HCT116 (cell line): ENCODE measurements at regions not wholly inside any gene's neighbourhood (a gene's known extent, or its start where the extent isn't known, plus 50 kb on each side); places are given as distances from the start of the nearest gene placed in this dataset.

Experiments used
- ATAC-seq: fragments of 200-7000 bp; cut with Tn5 transposase; 2 replicates; pipeline ENCODE4 v1.9.1; 2020; ENCODE audit warnings: mild to moderate bottlenecking, moderate library complexity
- BruUV-seq: library from RNA; stranded (reverse); fragments of 400-500 nt; replicated peaks from 2 replicates; lab custom pipeline; 2021; lab: Mats Ljungman, UMichigan
- CTCF ChIA-PET: fragments of 300-600 bp; sonication (Branson Sonifier 250); formaldehyde crosslinking; loops from one replicate; lab custom pipeline; 2021; ENCODE audit warnings: antibody characterized with exemption; lab: Charles Lee
- POLR2A ChIA-PET: fragments of 300-600, 350-600 bp; sonication (Branson Sonifier 250); formaldehyde crosslinking; loops from one replicate; lab custom pipeline; 2021; ENCODE audit warnings: antibody characterized with exemption; lab: Charles Lee
- RAD21 ChIA-PET, 2 experiments: fragments of 300-600 bp; sonication (Branson Sonifier 250); formaldehyde crosslinking; loops; one replicate each; lab custom pipeline; 2023; ENCODE audit warnings: low total read pairs in 2 of 2; ENCODE audit not compliant: uncharacterized antibody in 2 of 2, unreplicated experiment in 2 of 2, low non-redundant PET in 1 of 2; lab: Charles Lee
- DNase-seq: peaks from one replicate; pipeline ENCODE4 v3.0.0-alpha.2; 2010; ENCODE audit warnings: low read depth, low spot score
- H2AFZ ChIP-seq: fragments of 200-600 bp; shearing (Covaris generic), sonication (generic); 2 replicates; pipeline ENCODE4 v1.6.1; 2017; ENCODE audit warnings: low read depth, mixed run types, mixed read lengths, antibody characterized with exemption, low read length; ENCODE audit not compliant: poor library complexity, severe bottlenecking
- H3K27ac ChIP-seq: 2 replicates; pipeline ENCODE4 v1.5.1; 2012; ENCODE audit warnings: low read depth, low read length
- H3K27me3 ChIP-seq: fragments of 200-600 bp; sonication (generic); 2 replicates; pipeline ENCODE4 v1.6.1; 2016; ENCODE audit warnings: mixed run types, low read length, mixed read lengths; ENCODE audit not compliant: insufficient read depth
- H3K36me3 ChIP-seq, 2 experiments: fragments of 200-500 bp in 1 of 2; fragments of 200-600 bp in 1 of 2; sonication (Bioruptor generic) in 1 of 2; sonication (generic) in 1 of 2; 2 replicates each; pipeline versions ENCODE4 v1.5.1 to v1.6.1; 2014 to 2016; ENCODE audit warnings: low read length in 2 of 2, inconsistent platforms in 1 of 2, mixed read lengths in 1 of 2, mixed run types in 1 of 2; ENCODE audit not compliant: insufficient read depth in 2 of 2, control insufficient read depth in 1 of 2
- H3K4me1 ChIP-seq, 2 experiments: fragments of 200-600 bp in 1 of 2; sonication (generic) in 1 of 2; 2 replicates each; pipeline versions ENCODE4 v1.5.1 to v1.6.1; 2012 to 2017; ENCODE audit warnings: low read length in 2 of 2, inconsistent platforms in 1 of 2, mild to moderate bottlenecking in 1 of 2, mixed read lengths in 1 of 2, mixed run types in 1 of 2, moderate library complexity in 1 of 2; ENCODE audit not compliant: insufficient read depth in 2 of 2, control insufficient read depth in 1 of 2
- H3K4me2 ChIP-seq: fragments of 200-600 bp; sonication (generic); 2 replicates; pipeline ENCODE4 v1.6.1; 2017; ENCODE audit warnings: mixed run types, low read length, mixed read lengths
- H3K4me3 ChIP-seq, 2 experiments: fragments of 200-600 bp in 1 of 2; sonication (generic) in 1 of 2; replicated peaks in 1 of 2; 2 replicates each; pipeline ENCODE4 v1.5.1; 2011 to 2016; ENCODE audit warnings: low read length in 2 of 2, control low read depth in 1 of 2, low read depth in 1 of 2, mild to moderate bottlenecking in 1 of 2, mixed read lengths in 1 of 2, mixed run types in 1 of 2
- H3K79me2 ChIP-seq: fragments of 200-600 bp; sonication (generic); 2 replicates; pipeline ENCODE4 v1.6.1; 2017; ENCODE audit warnings: mild to moderate bottlenecking, mixed run types, low read length, moderate library complexity, mixed read lengths; ENCODE audit not compliant: insufficient read depth
- H3K9ac ChIP-seq: fragments of 200-600 bp; sonication (generic); 2 replicates; pipeline ENCODE4 v1.6.1; 2016; ENCODE audit warnings: low read length, mixed read lengths
- H3K9me2 ChIP-seq: fragments of 200-600 bp; sonication (generic), shearing (Covaris generic); 2 replicates; pipeline ENCODE4 v1.6.1; 2017; ENCODE audit warnings: mixed run types, mild to moderate bottlenecking, moderate library complexity; ENCODE audit not compliant: insufficient read depth
- H3K9me3 ChIP-seq, 2 experiments: fragments of 200-500 bp in 1 of 2; fragments of 200-600 bp in 1 of 2; sonication (Bioruptor generic) in 1 of 2; sonication (generic) in 1 of 2; 2 replicates each; pipeline ENCODE4 v1.6.1; 2014 to 2017; ENCODE audit warnings: low read length in 2 of 2, mixed read lengths in 2 of 2, inconsistent platforms in 1 of 2, low read depth in 1 of 2, mild to moderate bottlenecking in 1 of 2, mixed run types in 1 of 2, moderate library complexity in 1 of 2; ENCODE audit not compliant: control insufficient read depth in 1 of 2, insufficient read depth in 1 of 2
- H4K20me1 ChIP-seq: fragments of 200-600 bp; sonication (generic), shearing (Covaris generic); 2 replicates; pipeline ENCODE4 v1.6.1; 2017; ENCODE audit warnings: mixed run types, mild to moderate bottlenecking, moderate library complexity; ENCODE audit not compliant: insufficient read depth
- CTCF ChIP-seq, 3 experiments: fragments of 200-600 bp in 1 of 3; sonication (generic) in 1 of 3; IDR thresholded peaks in 2 of 3; conservative IDR thresholded peaks in 1 of 3; 2 replicates each; pipeline ENCODE4 v1.5.1; 2012 to 2017; ENCODE audit warnings: low read depth in 2 of 3, low read length in 2 of 3, antibody characterized with exemption in 1 of 3, borderline replicate concordance in 1 of 3, control low read depth in 1 of 3, mild to moderate bottlenecking in 1 of 3, mixed read lengths in 1 of 3, mixed run types in 1 of 3, moderate library complexity in 1 of 3; ENCODE audit not compliant: insufficient read depth in 1 of 3
- ELF1 ChIP-seq: IDR thresholded peaks from 2 replicates; pipeline ENCODE4 v1.6.1; 2012; ENCODE audit warnings: low read depth, borderline replicate concordance
- EZH2 ChIP-seq: fragments of 200-600 bp; sonication (generic); IDR thresholded peaks from 2 replicates; pipeline ENCODE4 v1.6.1; 2017; ENCODE audit warnings: antibody characterized with exemption, mixed run types
- FOSL1 ChIP-seq: IDR thresholded peaks from 2 replicates; pipeline ENCODE4 v1.6.1; 2012; ENCODE audit warnings: low read depth
- POLR2AphosphoS5 ChIP-seq: IDR thresholded peaks from 2 replicates; pipeline ENCODE4 v1.6.1; 2011; ENCODE audit warnings: mild to moderate bottlenecking, low read depth, low read length, moderate library complexity
- RAD21 ChIP-seq: IDR thresholded peaks from 2 replicates; pipeline ENCODE4 v1.6.1; 2012; ENCODE audit warnings: low read depth, mild to moderate bottlenecking
- SP1 ChIP-seq: IDR thresholded peaks from 2 replicates; pipeline ENCODE4 v1.6.1; 2012; ENCODE audit warnings: low read depth
- SRF ChIP-seq: IDR thresholded peaks from 2 replicates; pipeline ENCODE4 v1.6.1; 2012; ENCODE audit warnings: low read depth
- TCF7L2 ChIP-seq: IDR thresholded peaks from 2 replicates; pipeline ENCODE4 v1.7.0; 2011; ENCODE audit warnings: borderline replicate concordance, inconsistent platforms; ENCODE audit not compliant: insufficient read depth, insufficient read length; ENCODE audit errors: extremely low read depth
- YY1 ChIP-seq: IDR thresholded peaks from 2 replicates; pipeline ENCODE4 v1.6.1; 2011; ENCODE audit warnings: low read length, low read depth, moderate library complexity, mild to moderate bottlenecking; ENCODE audit not compliant: insufficient replicate concordance; ENCODE audit errors: extremely low read depth
- ZBTB33 ChIP-seq: IDR thresholded peaks from 2 replicates; pipeline ENCODE4 v1.6.1; 2011; ENCODE audit warnings: mild to moderate bottlenecking, low read length, moderate library complexity; ENCODE audit not compliant: insufficient replicate concordance; ENCODE audit errors: extremely low read depth
- ZFX ChIP-seq: fragments of 450-650 bp; IDR thresholded peaks from 2 replicates; pipeline ENCODE4 v1.6.1; 2017
- ZNF274 ChIP-seq: fragments of 200-500 bp; sonication (Bioruptor generic); IDR thresholded peaks from 2 replicates; pipeline ENCODE4 v1.6.1; 2014; ENCODE audit warnings: mild to moderate bottlenecking, low read depth, low read length, inconsistent platforms
- intact Hi-C: fragments of 100-400 bp; cut with micrococcal nuclease; formaldehyde crosslinking; loops from 2 replicates; pipeline ENCODE4 v1.10.0; 2022

GRCh38 chr4:55186123-55186522, 60.7 kb upstream of the KDR start:
- Histone ChIP-seq H3K9ac (no peak overlapping the region), H3K9me2 (no peaks in the 10 kb centered on the region), H3K9me3 (no peaks in the 10 kb centered on the region), H3K27ac (no peak overlapping the region), H3K79me2 (no peaks in the 10 kb centered on the region), H3K4me2 (no peak overlapping the region), H4K20me1 (no peaks in the 10 kb centered on the region), H3K36me3 (no peaks in the 10 kb centered on the region), H2AFZ (no peak overlapping the region), H3K4me1 (peaks cover 16 to 21% of the 10 kb centered on the region in 2 experiments), H3K4me3 (no peak overlapping the region), H3K27me3 (no peaks in the 10 kb centered on the region)
- RAD21 ChIA-PET = no interaction called here
- POLR2A ChIA-PET = no interaction called here
- DNase-seq (no peak), ATAC-seq (no peak)
- intact Hi-C loops = loop anchor here (10.0 kb wide), 2 partner anchors 549 to 759 kb away; partner anchors contain the start of gene CEP135
- no TSS peak for BruUV-seq
- CTCF ChIA-PET = interaction anchor here (2.6 to 3.4 kb wide), 2 partner anchors 10 to 177 kb away, joined by 9 to 27 read pairs; no protein-coding TSS in a partner anchor
- no peak for TF ChIP-seq YY1
- no peak for TF ChIP-seq ELF1
- peak in 2 of 3 experiments; percentile 21 to 43; a peak in 3 of 6 replicates for TF ChIP-seq CTCF (IDR thresholded peaks at IDR 0.05 in 2 of 3, conservative IDR thresholded peaks at IDR 0.05 in 1 of 3; ENCODE audit: borderline replicate concordance in 1 of 3, insufficient read depth in 1 of 3, low read depth in 2 of 3, low read length in 2 of 3)

- Histone ChIP-seq H3K4me2 (no peak overlapping the region), H2AFZ (no peak overlapping the region)
Measured at GRCh38 chr4:55186700-55187099, 61.3 kb upstream of the KDR start.

More at GRCh38 chr4:55186700-55187099, 61.3 kb upstream of the KDR start:
- H3K27ac ChIP-seq = no peak overlapping the region
- no peak overlapping the region for H3K9ac ChIP-seq
- RAD21 ChIA-PET = no interaction called here
- POLR2A ChIA-PET = no interaction called here
- H3K36me3 ChIP-seq = no peaks in the 10 kb centered on the region
- no peak for DNase-seq
- no peaks in the 10 kb centered on the region for H3K9me3 ChIP-seq
- no TSS peak for BruUV-seq
- H3K4me1 ChIP-seq = peaks cover 16 to 21% of the 10 kb centered on the region in 2 experiments
- no peaks in the 10 kb centered on the region for H3K9me2 ChIP-seq
- intact Hi-C loops = loop anchor here (10.0 kb wide), 2 partner anchors 548 to 758 kb away; partner anchors contain the start of gene CEP135
- no peak for ATAC-seq
- H4K20me1 ChIP-seq = no peaks in the 10 kb centered on the region
- CTCF ChIA-PET = interaction anchor here (2.6 to 3.4 kb wide), 2 partner anchors 11 to 178 kb away, joined by 9 to 27 read pairs; no protein-coding TSS in a partner anchor
- H3K79me2 ChIP-seq = no peaks in the 10 kb centered on the region
- no peak overlapping the region for H3K4me3 ChIP-seq
- no peak for TF ChIP-seq EZH2
- no peak for TF ChIP-seq RAD21
- no peak for TF ChIP-seq POLR2AphosphoS5
- TF ChIP-seq ZNF274 = no peak
- TF ChIP-seq TCF7L2 = no peak
- no peak for TF ChIP-seq FOSL1
- TF ChIP-seq SP1 = no peak
- no peak for TF ChIP-seq ZFX
- TF ChIP-seq ZBTB33 = no peak
- no peak for TF ChIP-seq SRF
- no peaks in the 10 kb centered on the region for H3K27me3 ChIP-seq
